Body of pancreas (tissue), 4 donors: ENCODE measurements at regions not wholly inside any gene's neighbourhood (a gene's known extent, or its start where the extent isn't known, plus 50 kb on each side); places are given as distances from the start of the nearest gene placed in this dataset.

ENCODE experiments used
- ATAC-seq: fragments of 150-250 bp; one replicate; pipeline ENCODE4 v1.9.1; 2016
- DNase-seq, 4 donors: peaks; one replicate each; pipeline ENCODE4 v3.0.0-alpha.2; 2019
- H3K27ac ChIP-seq, 4 donors: fragments of 200-600 bp; sonication (generic); 1 replicate in 3 of 4; 2 replicates in 1 of 4; pipeline versions ENCODE4 v1.5.1 to v1.6.1; 2016 to 2019; ENCODE audit warnings: mild to moderate bottlenecking in 1 of 4, mixed read lengths in 1 of 4, moderate library complexity in 1 of 4
- H3K27me3 ChIP-seq, 2 donors: fragments of 200-600 bp; sonication (generic); one replicate each; pipeline ENCODE4 v1.6.0; 2016; ENCODE audit warnings: mild to moderate bottlenecking in 1 of 2
- H3K36me3 ChIP-seq, 2 donors: fragments of 200-600 bp; sonication (generic); replicated peaks in 1 of 2; 2 replicates each; pipeline ENCODE4 v1.5.1; 2016; ENCODE audit warnings: low read depth in 2 of 2; ENCODE audit not compliant: insufficient read depth in 1 of 2
- H3K4me1 ChIP-seq: fragments of 200-600 bp; sonication (generic); one replicate; pipeline ENCODE4 v1.6.0; 2016
- H3K4me3 ChIP-seq, 2 donors: fragments of 200-600 bp; sonication (generic); 1 replicate in 1 of 2; 2 replicates in 1 of 2; pipeline ENCODE4 v1.5.1; 2016 to 2019
- H3K9me3 ChIP-seq, 3 donors: fragments of 200-600 bp; sonication (generic); 1 replicate in 2 of 3; 2 replicates in 1 of 3; pipeline ENCODE4 v1.5.1; 2016
- CTCF ChIP-seq, 7 experiments: fragments of 450-650 bp in 4 of 7; fragments of 200-600 bp in 3 of 7; sonication (generic) in 3 of 7; IDR thresholded peaks; one replicate each; pipeline ENCODE4 v1.5.1; 2016 to 2019; ENCODE audit warnings: antibody characterized with exemption in 7 of 7
- POLR2A ChIP-seq, 3 donors: fragments of 450-650 bp; IDR thresholded peaks; one replicate each; pipeline ENCODE4 v1.6.1; 2016; ENCODE audit warnings: antibody characterized with exemption in 3 of 3, mild to moderate bottlenecking in 2 of 3
- WGBS, 2 donors: methylation state at CpG; one replicate each; pipeline ENCODE4 v1.1.5; 2017; 5-methylcytosine and 5-hydroxymethylcytosine counted together
- intact Hi-C: fragments of 100-400 bp; cut with DNase I; formaldehyde crosslinking; loops from one replicate; pipeline ENCODE4 v1.15.1; 2023

- Histone ChIP-seq H3K9me3 (no peaks in the 10 kb centered on the region), H3K27ac (no peak overlapping the region), H3K4me3 (no peak overlapping the region), H3K27me3 (no peaks in the 10 kb centered on the region), H3K4me1 (no peaks in the 10 kb centered on the region), H3K36me3 (no peaks in the 10 kb centered on the region)
- 44 to 68% methylated on average over 1 of the region's 1 CpG for WGBS, 2 donors
- no peak for ATAC-seq
- TF ChIP-seq CTCF (IDR thresholded peaks at IDR 0.05) (no peak), POLR2A (IDR thresholded peaks at IDR 0.05) (no peak)
- intact Hi-C loops = no loop called here
- DNase-seq = no peak
Measured at GRCh38 chr5:33319841-33320240, 120.9 kb upstream of the TARS1 start.

- intact Hi-C loops = no loop called here
- H3K36me3 ChIP-seq = no peaks in the 10 kb centered on the region
- 43 to 44% methylated on average over 1 of the region's 1 CpG for WGBS, 2 donors
- H3K27me3 ChIP-seq = no peaks in the 10 kb centered on the region
- no peaks in the 10 kb centered on the region for H3K4me1 ChIP-seq
- ATAC-seq (peak; percentile 52), DNase-seq (peak in 3 of 4 donors; percentile 8 to 13 (median 12))
- no peak overlapping the region for H3K27ac ChIP-seq
- H3K9me3 ChIP-seq = no peaks in the 10 kb centered on the region
- TF ChIP-seq CTCF (IDR thresholded peaks at IDR 0.05) (no peak), POLR2A (IDR thresholded peaks at IDR 0.05) (no peak)
- no peak overlapping the region for H3K4me3 ChIP-seq
Measured at GRCh38 chr5:33321026-33321425, 119.7 kb upstream of the TARS1 start.

- TF ChIP-seq CTCF (IDR thresholded peaks at IDR 0.05) (no peak), POLR2A (IDR thresholded peaks at IDR 0.05) (no peak)
- intact Hi-C loops = no loop called here
- H3K36me3 ChIP-seq = no peaks in the 10 kb centered on the region
- no peaks in the 10 kb centered on the region for H3K4me1 ChIP-seq
- H3K27ac ChIP-seq = no peak overlapping the region
- H3K9me3 ChIP-seq = no peaks in the 10 kb centered on the region
- H3K27me3 ChIP-seq = no peaks in the 10 kb centered on the region
- ATAC-seq (no peak), DNase-seq (no peak)
- WGBS, 2 donors = 61 to 73% methylated on average over 4 of the region's 4 CpGs
- no peak overlapping the region for H3K4me3 ChIP-seq
Measured at GRCh38 chr5:33322632-33323031, 118.1 kb upstream of the TARS1 start.

- intact Hi-C loops = no loop called here
Measured at GRCh38 chr5:33324667-33325307, 116.0 kb upstream of the TARS1 start.

More at GRCh38 chr5:33324667-33325307, 116.0 kb upstream of the TARS1 start:
- DNase-seq (no peak), ATAC-seq (no peak)
- no peaks in the 10 kb centered on the region for H3K4me1 ChIP-seq
- H3K27me3 ChIP-seq = no peaks in the 10 kb centered on the region
- no peak overlapping the region for H3K4me3 ChIP-seq
- no peaks in the 10 kb centered on the region for H3K9me3 ChIP-seq
- no peaks in the 10 kb centered on the region for H3K36me3 ChIP-seq
- WGBS, 2 donors = 42 to 60% methylated on average over 2 of the region's 2 CpGs
- TF ChIP-seq CTCF (IDR thresholded peaks at IDR 0.05) (no peak), POLR2A (IDR thresholded peaks at IDR 0.05) (no peak)
- H3K27ac ChIP-seq = no peak overlapping the region
